Activated CD4-positive, alpha-beta T cell treated with anti-CD3 and anti-CD28 coated beads for 1 hour (primary cell): ENCODE measurements at regions not wholly inside any gene's neighbourhood (a gene's known extent, or its start where the extent isn't known, plus 50 kb on each side); places are given as distances from the start of the nearest gene placed in this dataset.
"Not testable (repeated sequence)": the region's sequence is repeated elsewhere in the genome, so short reads cannot be mapped to it uniquely, and the experiment has no call there.

Source experiments
- DNase-seq: peaks from one replicate; pipeline ENCODE4 v3.0.0-alpha.2; 2020

- DNase-seq = no peak
These were observed 100.3 kb upstream of the DOCK9 start for GRCh38 chr13:99078017-99078771.

DNA sequence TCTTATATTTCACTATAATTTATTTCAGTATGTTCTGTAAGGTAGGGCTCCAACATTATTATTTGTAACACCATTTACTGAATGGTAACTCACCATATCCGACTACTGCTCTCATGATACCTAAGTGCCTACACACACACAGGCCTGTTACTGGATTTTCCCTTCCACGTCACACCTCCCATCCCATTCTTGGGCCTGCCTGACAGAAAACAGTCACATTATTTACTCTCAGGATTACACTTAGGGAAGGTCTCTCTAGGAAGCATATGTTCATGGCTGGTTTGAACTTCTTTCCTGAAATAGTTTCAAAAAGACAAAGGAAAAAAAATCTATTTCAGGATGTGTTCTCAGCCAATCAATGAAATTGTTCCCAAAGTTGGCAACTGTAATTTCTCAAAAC, 102.3 kb upstream of the DOCK9 start:
- no peak for DNase-seq

DNA sequence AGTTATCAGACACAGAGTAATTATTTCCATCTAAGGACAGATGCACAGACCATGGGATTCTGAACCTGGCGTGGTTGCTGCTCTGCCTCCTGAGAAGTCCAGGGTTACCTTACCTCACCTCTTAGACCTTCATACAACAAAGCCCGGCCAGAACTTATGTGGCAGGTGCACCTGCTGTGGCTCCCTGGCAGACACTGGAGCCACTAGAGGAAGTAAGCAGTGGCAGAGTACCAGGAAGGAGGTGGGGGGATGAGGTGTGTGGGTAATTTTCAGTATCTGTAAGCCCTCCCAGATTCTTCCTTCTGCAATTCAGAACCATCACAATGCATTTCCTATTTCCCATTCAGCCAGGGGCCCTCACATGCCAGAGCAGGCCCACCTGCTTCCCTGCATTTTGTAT, 106.1 kb upstream of the DOCK9 start:
- no peak for DNase-seq

GRCh38 chr13:99085139-99085807, 107.4 kb upstream of the DOCK9 start:
- DNase-seq = no peak

DNA sequence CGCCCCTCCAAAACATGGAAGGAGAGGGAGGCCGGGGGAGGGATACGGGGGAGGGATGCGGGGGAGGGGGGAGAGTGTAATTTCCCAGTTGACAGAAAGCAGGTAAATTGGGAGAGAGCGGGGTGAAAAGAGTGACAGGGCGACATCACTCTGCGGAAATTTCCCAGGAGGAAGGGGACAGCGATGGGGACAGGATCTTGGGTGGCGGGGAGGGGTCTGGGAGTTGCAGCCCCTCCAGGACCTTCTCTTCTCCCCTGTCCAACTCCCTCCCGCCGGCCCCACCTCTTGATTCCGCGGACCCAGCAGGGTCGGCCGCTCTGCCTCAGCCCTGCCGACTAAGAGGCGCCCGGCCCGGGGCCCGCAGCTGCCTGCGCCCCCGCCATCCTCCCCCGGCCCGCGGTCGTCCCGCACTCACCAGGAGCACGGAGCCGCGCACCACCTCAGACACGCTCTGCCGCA, 108.0 kb upstream of the DOCK9 start:
- DNase-seq = no peak

DNA sequence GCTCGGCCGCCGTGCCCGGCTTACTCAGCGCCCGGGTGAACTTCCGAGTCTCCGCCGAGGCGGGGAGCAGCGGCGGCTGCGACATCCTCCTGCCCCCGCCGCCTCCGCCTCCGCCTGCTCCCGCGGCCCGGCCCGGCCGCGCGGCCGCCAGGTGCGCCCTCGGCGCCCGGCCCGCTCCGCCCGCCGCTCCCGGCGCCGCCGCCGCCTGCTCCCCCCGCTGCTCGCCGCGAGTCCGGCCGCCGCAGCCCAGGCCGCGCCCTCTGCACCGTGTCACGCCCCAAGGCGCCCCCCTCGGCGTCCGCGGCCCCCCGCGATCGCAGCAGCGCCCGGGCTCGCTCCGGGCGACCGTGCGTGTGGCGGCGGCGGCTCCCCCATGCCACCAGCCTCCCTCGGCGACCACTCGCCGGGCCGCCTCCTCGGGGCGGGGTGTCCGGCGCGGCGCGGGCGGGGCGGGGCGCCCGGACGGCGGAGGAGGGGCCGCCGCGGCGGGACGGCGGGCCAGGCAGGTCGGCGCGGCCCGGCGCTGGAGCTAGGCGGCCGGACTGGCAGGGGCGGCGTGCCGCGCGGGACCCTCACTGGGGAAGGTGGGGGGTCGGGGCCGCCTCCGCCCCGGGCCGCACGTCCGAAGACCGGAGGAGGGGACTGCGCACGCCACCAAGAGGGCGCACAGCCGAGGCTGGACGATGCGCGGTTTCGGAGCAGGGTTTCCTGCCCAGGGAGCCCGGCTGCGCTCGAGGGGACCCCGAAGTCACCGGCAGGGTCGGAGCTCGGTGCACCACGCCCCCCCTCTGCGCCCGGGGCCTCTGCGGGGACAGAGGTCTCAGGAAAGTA, 108.6 kb upstream of the DOCK9 start:
- peak; percentile 69 for DNase-seq

DNA sequence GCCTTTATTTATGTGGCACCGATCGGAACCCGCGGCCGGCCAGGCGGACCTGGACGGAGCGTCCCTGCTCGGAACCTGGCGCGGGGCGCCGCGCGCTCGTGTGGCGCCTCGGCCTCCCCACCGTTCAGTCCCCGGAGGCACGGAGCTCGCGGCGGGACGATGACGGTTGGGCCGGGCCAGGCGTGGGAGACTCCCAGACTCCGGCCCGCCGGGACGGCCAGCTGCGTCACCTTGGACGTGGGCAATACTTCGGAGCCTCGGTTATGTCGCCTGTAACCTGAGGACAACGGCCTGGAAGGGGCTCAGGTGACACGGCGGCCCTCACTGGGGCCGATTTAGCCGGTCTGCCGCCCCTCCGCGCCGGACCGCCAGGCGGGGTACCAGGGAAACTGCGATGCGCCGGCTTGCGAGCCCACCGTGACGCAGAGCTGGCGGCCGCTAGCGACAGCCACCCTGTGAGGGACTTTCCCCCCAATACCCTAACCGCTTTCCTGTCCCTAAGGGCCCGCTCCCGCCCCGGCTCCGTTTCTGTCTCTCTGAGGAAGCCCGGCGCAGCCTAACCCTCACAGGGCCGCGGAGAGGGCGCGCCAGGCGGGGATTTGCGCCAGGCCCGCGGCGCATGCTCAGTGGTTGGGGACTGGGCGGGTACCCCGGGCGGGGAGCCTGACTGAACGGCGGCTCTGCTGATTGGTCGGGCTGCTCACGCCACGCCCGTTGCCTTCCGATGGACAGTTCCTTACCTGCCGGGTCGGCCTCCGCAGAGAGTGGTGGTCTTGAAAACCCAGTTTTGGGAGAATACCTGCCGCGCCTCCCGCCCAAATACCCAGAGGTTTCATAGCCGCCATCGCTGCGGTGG, 109.5 kb upstream of the DOCK9 start:
- peak; percentile 89 for DNase-seq

- no peak for DNase-seq
These were observed 110.2 kb upstream of the DOCK9 start for GRCh38 chr13:99087954-99088491.

DNA sequence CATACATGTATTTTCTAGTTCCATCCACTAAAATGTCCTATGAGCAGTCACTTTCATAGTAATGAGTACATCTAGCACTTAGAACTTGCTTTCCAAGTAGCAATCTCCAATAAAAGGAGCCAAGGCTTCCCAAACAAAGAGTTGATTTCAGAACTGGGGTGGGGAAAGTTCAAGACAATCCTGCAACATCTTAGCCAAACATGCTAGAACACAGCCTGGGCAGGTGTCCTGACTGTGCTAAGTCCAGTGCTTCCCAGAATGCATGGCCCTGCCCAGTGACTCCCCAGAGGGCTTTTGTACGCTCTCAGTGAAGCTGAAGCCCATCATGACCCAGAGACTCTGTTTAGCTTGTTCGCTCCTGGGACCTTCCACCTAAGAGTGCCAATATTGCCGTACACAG, 106.7 kb upstream of the UBAC2 start:
- DNase-seq = no peak

- DNase-seq = not testable (repeated sequence)
These were observed 98.8 kb upstream of the UBAC2 start for GRCh38 chr13:99101831-99102230.

- no peak for DNase-seq
These were observed 97.1 kb upstream of the UBAC2 start for GRCh38 chr13:99103536-99103935.

GRCh38 chr13:99104396-99104795, 96.3 kb upstream of the UBAC2 start:
- DNase-seq = no peak

DNA sequence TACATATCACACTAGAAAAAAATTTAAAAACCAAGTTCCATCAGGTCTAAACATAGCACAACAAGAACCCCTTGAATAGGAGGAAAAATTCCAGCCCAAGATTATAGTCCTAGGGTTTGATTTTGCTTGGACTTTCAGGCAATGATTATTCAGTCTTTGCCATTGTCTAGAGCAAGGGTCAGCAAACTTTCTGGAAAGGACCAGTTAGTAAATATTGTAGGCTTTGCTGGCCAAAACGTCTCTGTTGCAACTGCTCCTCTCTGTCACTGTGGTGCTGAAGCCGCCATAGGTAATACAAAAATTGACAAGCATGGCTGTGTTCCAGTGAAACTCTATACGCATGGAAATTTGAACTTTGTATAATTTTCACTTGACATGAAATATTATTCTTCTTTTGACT, 95.5 kb upstream of the UBAC2 start:
- no peak for DNase-seq

DNA sequence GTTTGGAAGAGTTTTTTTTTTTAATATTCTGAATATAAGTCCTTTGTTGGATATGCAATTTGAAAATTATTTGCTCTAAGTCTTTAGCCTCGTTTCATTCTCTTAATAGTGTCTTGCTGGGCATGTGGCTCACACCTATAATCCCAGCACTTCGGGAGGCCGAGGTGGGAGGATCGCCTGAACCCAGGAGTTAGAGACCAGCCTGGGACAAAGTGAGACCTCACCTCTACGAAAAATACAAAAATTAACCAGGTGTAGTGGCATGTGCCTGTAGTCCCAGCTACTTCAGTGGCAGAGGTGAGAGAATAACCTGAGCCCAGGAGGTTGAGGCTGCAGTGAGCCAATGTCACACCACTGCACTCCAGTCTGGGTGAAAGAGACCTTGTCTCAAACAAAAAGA, 87.3 kb upstream of the UBAC2 start:
- DNase-seq = no peak

- DNase-seq = no peak
These were observed 82.5 kb upstream of the UBAC2 start for GRCh38 chr13:99118179-99118578.

GRCh38 chr13:99119656-99120055, 81.0 kb upstream of the UBAC2 start:
- DNase-seq = no peak

DNA sequence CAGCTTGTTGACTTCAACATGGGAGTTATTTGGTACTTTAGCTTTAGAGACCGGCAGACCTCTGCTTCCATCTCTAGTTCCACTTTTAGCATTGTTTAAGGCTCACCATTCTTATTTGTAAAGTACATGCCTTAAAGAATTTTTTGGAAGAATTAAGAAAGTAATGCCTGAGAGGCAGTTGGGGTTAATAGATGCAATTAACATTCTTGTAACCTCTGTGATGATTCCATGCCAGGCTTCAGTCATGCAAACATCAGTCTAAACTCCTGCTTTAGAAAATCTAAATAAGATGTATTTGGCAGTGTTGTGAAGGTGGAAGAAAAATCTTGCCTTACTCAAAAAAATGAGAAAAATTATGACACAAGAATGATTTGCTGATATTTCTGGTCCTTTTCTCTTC, 79.9 kb upstream of the UBAC2 start:
- no peak for DNase-seq

- no peak for DNase-seq
These were observed 78.5 kb upstream of the UBAC2 start for GRCh38 chr13:99122171-99122570.

DNA sequence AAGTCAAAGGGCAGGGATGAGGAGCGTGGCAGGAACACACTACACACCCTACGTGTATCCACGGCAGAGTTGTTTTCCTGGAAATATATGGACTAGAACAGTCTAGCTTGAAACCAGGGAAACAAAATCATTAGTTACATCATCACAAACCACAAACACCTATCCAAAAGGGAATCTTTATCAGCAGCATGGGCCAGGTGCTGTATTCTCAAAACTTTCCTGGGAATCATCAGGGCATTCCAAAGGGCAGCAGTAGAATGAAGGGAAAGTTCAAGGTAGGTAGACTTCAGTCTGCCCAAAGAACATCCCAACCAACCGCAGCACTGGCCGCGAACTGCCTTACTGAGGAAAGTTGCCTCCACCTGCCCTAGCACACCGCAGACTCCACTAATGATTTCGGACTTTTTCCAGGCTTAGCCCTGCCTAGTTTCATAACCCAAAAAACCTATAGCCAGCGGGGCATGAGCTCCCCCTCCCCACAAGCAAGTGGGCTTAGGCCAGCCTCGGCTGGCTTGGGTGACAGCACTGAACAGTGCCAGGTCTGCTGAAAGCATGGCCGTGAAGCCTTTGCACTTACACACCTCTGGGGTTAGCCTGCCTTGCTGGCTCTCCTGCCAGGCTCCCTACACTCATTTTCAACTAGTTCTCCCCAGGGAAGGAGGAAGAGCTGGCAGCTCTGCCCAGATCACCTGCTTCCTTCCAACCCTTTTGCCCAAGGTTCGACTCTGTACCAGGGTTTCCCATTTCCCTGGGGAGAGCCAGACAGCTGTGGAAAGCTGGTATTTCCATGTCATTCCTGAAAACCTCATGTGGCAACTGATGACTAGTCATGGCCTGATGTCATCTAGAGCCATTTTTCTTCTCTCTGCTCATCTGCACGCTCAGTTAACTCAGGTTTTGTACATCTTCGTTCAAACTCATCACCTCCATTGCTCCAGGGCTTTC, 77.3 kb upstream of the UBAC2 start:
- DNase-seq = no peak

DNA sequence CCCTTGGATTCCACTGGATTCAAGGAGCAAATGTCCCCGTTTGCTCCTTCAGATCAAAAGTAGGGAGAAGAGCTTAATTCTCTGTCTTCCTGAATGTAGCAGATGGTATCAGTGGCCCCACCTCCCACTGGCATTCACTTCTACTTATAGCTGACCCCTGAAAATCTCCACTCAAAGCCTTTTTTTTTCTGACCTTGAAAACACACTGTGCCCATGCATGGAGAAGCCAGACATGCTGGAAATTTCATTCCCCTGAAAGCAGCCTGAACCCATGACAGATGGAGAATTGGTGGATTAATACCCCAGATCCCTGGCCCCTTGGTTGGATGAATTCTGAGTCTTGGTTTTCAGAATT, 76.6 kb upstream of the UBAC2 start:
- no peak for DNase-seq

GRCh38 chr13:99124794-99125316, 75.8 kb upstream of the UBAC2 start:
- DNase-seq = no peak
